DOHH2 (cell line): ENCODE measurements at regions not wholly inside any gene's neighbourhood (a gene's known extent, or its start where the extent isn't known, plus 50 kb on each side); places are given as distances from the start of the nearest gene placed in this dataset.

Experiments used
- H3F3A ChIP-seq: fragments of 200-600 bp; sonication (generic), shearing (Covaris generic); 2 replicates; pipeline ENCODE4 v1.6.0; 2016; ENCODE audit warnings: antibody characterized with exemption, mild to moderate bottlenecking; ENCODE audit not compliant: control insufficient read depth, insufficient read depth
- H3K27ac ChIP-seq: fragments of 200-600 bp; sonication (generic); 2 replicates; pipeline ENCODE4 v1.5.1; 2014; ENCODE audit warnings: low read depth, mild to moderate bottlenecking, low read length, moderate library complexity
- H3K27me3 ChIP-seq: fragments of 200-600 bp; sonication (generic); 2 replicates; pipeline ENCODE4 v1.6.1; 2014; ENCODE audit warnings: mild to moderate bottlenecking, low read length, mixed read lengths; ENCODE audit not compliant: control insufficient read depth
- H3K36me3 ChIP-seq: fragments of 200-600 bp; sonication (generic); 2 replicates; pipeline ENCODE4 v1.6.1; 2014; ENCODE audit warnings: mild to moderate bottlenecking, low read length, moderate library complexity, mixed read lengths; ENCODE audit not compliant: control insufficient read depth
- H3K4me1 ChIP-seq: fragments of 200-600 bp; sonication (generic); 2 replicates; pipeline ENCODE4 v1.6.1; 2014; ENCODE audit warnings: mild to moderate bottlenecking, low read length, mixed read lengths; ENCODE audit not compliant: control insufficient read depth
- H3K4me2 ChIP-seq: fragments of 200-600 bp; sonication (generic); 2 replicates; pipeline ENCODE4 v1.6.0; 2014; ENCODE audit warnings: mild to moderate bottlenecking, low read length, moderate library complexity
- H3K4me3 ChIP-seq: fragments of 200-600 bp; sonication (generic); 2 replicates; pipeline ENCODE4 v1.5.1; 2014; ENCODE audit warnings: mild to moderate bottlenecking, low read length, mixed read lengths
- H3K79me2 ChIP-seq: fragments of 200-600 bp; sonication (generic); 2 replicates; pipeline ENCODE4 v1.6.1; 2014; ENCODE audit warnings: mild to moderate bottlenecking, low read length, mixed read lengths; ENCODE audit not compliant: control insufficient read depth
- H3K9me2 ChIP-seq: fragments of 200-600 bp; sonication (generic); replicated peaks from 2 replicates; pipeline ENCODE4 v1.6.1; 2014; ENCODE audit warnings: mild to moderate bottlenecking, low read length, mixed read lengths; ENCODE audit not compliant: control insufficient read depth
- H3K9me3 ChIP-seq: fragments of 200-600 bp; sonication (generic); 2 replicates; pipeline ENCODE4 v1.6.1; 2014; ENCODE audit warnings: antibody characterized with exemption, low read length, mixed read lengths; ENCODE audit not compliant: control insufficient read depth, insufficient read depth
- H4K20me1 ChIP-seq: fragments of 200-600 bp; sonication (generic); 2 replicates; pipeline ENCODE4 v1.6.0; 2014; ENCODE audit warnings: low read depth, mild to moderate bottlenecking, antibody characterized with exemption, low read length, moderate library complexity; ENCODE audit not compliant: control insufficient read depth, insufficient read depth
- EZH2phosphoT487 ChIP-seq: fragments of 200-600 bp; sonication (generic); IDR thresholded peaks from 2 replicates; pipeline ENCODE4 v1.6.1; 2017; ENCODE audit warnings: borderline replicate concordance, mild to moderate bottlenecking, antibody characterized with exemption, low read length, moderate library complexity, mixed read lengths
- TF ChIP-seq, protein P1 (sequence below): fragments of 200-600 bp; sonication (generic); IDR thresholded peaks from one replicate; pipeline ENCODE4 v1.5.1; 2014; ENCODE audit warnings: antibody characterized with exemption, mild to moderate bottlenecking, low read depth, low read length; ENCODE audit not compliant: poor library complexity, severe bottlenecking

- H3K27ac ChIP-seq = no peak overlapping the region
- no peaks in the 10 kb centered on the region for H3K9me2 ChIP-seq
- no peaks in the 10 kb centered on the region for H3K27me3 ChIP-seq
- no peaks in the 10 kb centered on the region for H3K79me2 ChIP-seq
- H3K36me3 ChIP-seq = no peaks in the 10 kb centered on the region
- peaks cover 4% of the 10 kb centered on the region; the same call in 1 of the 2 replicates for H3K4me1 ChIP-seq
- no peak overlapping the region for H3K4me2 ChIP-seq
- no peaks in the 10 kb centered on the region for H3F3A ChIP-seq
- H4K20me1 ChIP-seq = no peaks in the 10 kb centered on the region
- no peaks in the 10 kb centered on the region; the same call in 1 of the 2 replicates for H3K9me3 ChIP-seq
- TF ChIP-seq, protein P1, sequence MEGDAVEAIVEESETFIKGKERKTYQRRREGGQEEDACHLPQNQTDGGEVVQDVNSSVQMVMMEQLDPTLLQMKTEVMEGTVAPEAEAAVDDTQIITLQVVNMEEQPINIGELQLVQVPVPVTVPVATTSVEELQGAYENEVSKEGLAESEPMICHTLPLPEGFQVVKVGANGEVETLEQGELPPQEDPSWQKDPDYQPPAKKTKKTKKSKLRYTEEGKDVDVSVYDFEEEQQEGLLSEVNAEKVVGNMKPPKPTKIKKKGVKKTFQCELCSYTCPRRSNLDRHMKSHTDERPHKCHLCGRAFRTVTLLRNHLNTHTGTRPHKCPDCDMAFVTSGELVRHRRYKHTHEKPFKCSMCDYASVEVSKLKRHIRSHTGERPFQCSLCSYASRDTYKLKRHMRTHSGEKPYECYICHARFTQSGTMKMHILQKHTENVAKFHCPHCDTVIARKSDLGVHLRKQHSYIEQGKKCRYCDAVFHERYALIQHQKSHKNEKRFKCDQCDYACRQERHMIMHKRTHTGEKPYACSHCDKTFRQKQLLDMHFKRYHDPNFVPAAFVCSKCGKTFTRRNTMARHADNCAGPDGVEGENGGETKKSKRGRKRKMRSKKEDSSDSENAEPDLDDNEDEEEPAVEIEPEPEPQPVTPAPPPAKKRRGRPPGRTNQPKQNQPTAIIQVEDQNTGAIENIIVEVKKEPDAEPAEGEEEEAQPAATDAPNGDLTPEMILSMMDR = no peak
- no peak for TF ChIP-seq EZH2phosphoT487
- no peak overlapping the region for H3K4me3 ChIP-seq
Observed at GRCh38 chr9:8262625-8263622, 463.3 kb upstream of the DMAC1 start.

DNA sequence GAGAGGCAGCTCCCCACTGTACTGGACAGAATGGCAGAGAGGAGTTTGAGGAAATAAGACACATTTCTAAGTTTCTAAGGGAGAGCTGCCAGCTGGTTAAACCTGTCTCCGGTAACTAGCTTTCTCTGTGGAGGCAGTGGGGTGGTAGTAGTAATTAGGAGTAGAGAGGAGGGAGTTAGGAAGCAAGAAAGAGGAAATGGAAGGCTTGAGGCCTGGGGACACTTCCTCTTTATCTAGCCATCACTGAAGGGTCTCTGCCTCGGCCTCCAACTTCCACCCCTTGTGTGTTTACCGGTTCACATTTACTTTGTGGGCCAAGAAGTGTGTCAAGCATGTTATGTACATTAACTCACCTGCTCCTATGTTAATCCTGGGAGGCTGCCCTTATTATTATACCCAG lies 462.2 kb upstream of the DMAC1 start:
- Histone ChIP-seq H3K9me2 (no peaks in the 10 kb centered on the region), H3K79me2 (no peaks in the 10 kb centered on the region), H3K4me3 (no peak overlapping the region), H3K4me2 (no peak overlapping the region), H3K27ac (no peak overlapping the region), H3F3A (no peaks in the 10 kb centered on the region), H3K9me3 (no peaks in the 10 kb centered on the region; the same call in 1 of the 2 replicates), H4K20me1 (no peaks in the 10 kb centered on the region), H3K36me3 (no peaks in the 10 kb centered on the region), H3K27me3 (no peaks in the 10 kb centered on the region), H3K4me1 (peaks cover 4% of the 10 kb centered on the region; the same call in 1 of the 2 replicates)
- no peak for TF ChIP-seq EZH2phosphoT487
- TF ChIP-seq, protein P1 = no peak

GRCh38 chr9:8259028-8259427 lies 459.4 kb upstream of the DMAC1 start:
- Histone ChIP-seq H3K27me3 (no peaks in the 10 kb centered on the region), H3K9me2 (no peaks in the 10 kb centered on the region)

More at GRCh38 chr9:8259028-8259427, 459.4 kb upstream of the DMAC1 start:
- Histone ChIP-seq H3K79me2 (no peaks in the 10 kb centered on the region), H4K20me1 (no peaks in the 10 kb centered on the region), H3K36me3 (no peaks in the 10 kb centered on the region), H3K9me3 (no peaks in the 10 kb centered on the region; the same call in 1 of the 2 replicates), H3K4me3 (no peak overlapping the region), H3K4me1 (peaks cover 4% of the 10 kb centered on the region; the same call in 1 of the 2 replicates), H3K27ac (no peak overlapping the region), H3F3A (no peaks in the 10 kb centered on the region), H3K4me2 (no peak overlapping the region)
- TF ChIP-seq, protein P1 = no peak
- TF ChIP-seq EZH2phosphoT487 = no peak
